Astrocyte (in vitro differentiated cells and primary cell): ENCODE measurements at regions not wholly inside any gene's neighbourhood (a gene's known extent, or its start where the extent isn't known, plus 50 kb on each side); places are given as distances from the start of the nearest gene placed in this dataset.

ENCODE experiments used
- DNase-seq: peaks from one replicate; pipeline ENCODE4 v3.0.0-alpha.2; 2010; ENCODE audit warnings: low read depth
- FAIRE-seq: peaks from 2 replicates; lab custom pipeline; 2011; peaks lifted over from hg19 to GRCh38; lab: Jason Lieb, UNC
- H2AFZ ChIP-seq: 2 replicates; pipeline ENCODE4 v1.6.0; 2012; ENCODE audit warnings: low read depth, low read length, inconsistent platforms
- H3K27ac ChIP-seq: 2 replicates; pipeline ENCODE4 v1.5.1; 2011; ENCODE audit warnings: low read depth, low read length, inconsistent platforms
- H3K27me3 ChIP-seq: 2 replicates; pipeline ENCODE4 v1.6.0; 2011; ENCODE audit warnings: low read length, inconsistent platforms; ENCODE audit not compliant: insufficient read depth
- H3K36me3 ChIP-seq: 2 replicates; pipeline ENCODE4 v1.5.1; 2011; ENCODE audit warnings: low read length, inconsistent platforms; ENCODE audit not compliant: insufficient read depth
- H3K4me1 ChIP-seq: 2 replicates; pipeline ENCODE4 v1.5.1; 2011; ENCODE audit warnings: low read length, inconsistent platforms; ENCODE audit not compliant: insufficient read depth
- H3K4me2 ChIP-seq: 2 replicates; pipeline ENCODE4 v1.6.0; 2012; ENCODE audit warnings: low read length, inconsistent platforms
- H3K4me3 ChIP-seq: 2 replicates; pipeline ENCODE4 v1.5.1; 2011; ENCODE audit warnings: low read depth, mild to moderate bottlenecking, low read length, inconsistent platforms; ENCODE audit not compliant: insufficient read depth
- H3K79me2 ChIP-seq: 2 replicates; pipeline ENCODE4 v1.6.0; 2012; ENCODE audit warnings: mild to moderate bottlenecking, low read length, inconsistent platforms; ENCODE audit not compliant: insufficient read depth
- H3K9ac ChIP-seq: 2 replicates; pipeline ENCODE4 v1.6.0; 2012; ENCODE audit warnings: mild to moderate bottlenecking, low read length, inconsistent platforms
- H3K9me3 ChIP-seq: 2 replicates; pipeline ENCODE4 v1.5.1; 2012; ENCODE audit warnings: low read depth, mild to moderate bottlenecking, low read length, inconsistent platforms; ENCODE audit not compliant: insufficient read depth
- H4K20me1 ChIP-seq: 2 replicates; pipeline ENCODE4 v1.6.0; 2012; ENCODE audit warnings: low read length, inconsistent platforms; ENCODE audit not compliant: insufficient read depth
- H3K27ac Mint-ChIP-seq: one replicate; pipeline ENCODE4 v1.8.0; 2021; ENCODE audit warnings: mild to moderate bottlenecking, mixed read lengths; ENCODE audit not compliant: unreplicated experiment
- H3K27me3 Mint-ChIP-seq: one replicate; pipeline ENCODE4 v1.8.0; 2021; ENCODE audit warnings: low read depth, mixed read lengths; ENCODE audit not compliant: unreplicated experiment
- H3K36me3 Mint-ChIP-seq: one replicate; pipeline ENCODE4 v1.8.0; 2021; ENCODE audit warnings: low read depth, mixed read lengths; ENCODE audit not compliant: unreplicated experiment
- H3K4me1 Mint-ChIP-seq: one replicate; pipeline ENCODE4 v1.8.0; 2021; ENCODE audit warnings: low read depth, mixed read lengths; ENCODE audit not compliant: unreplicated experiment
- H3K4me3 Mint-ChIP-seq: one replicate; pipeline ENCODE4 v1.8.0; 2021; ENCODE audit warnings: mild to moderate bottlenecking, moderate library complexity, mixed read lengths; ENCODE audit not compliant: unreplicated experiment
- H3K9me3 Mint-ChIP-seq: one replicate; pipeline ENCODE4 v1.8.0; 2021; ENCODE audit warnings: mild to moderate bottlenecking, mixed read lengths; ENCODE audit not compliant: unreplicated experiment
- CTCF ChIP-seq: IDR thresholded peaks from 2 replicates; pipeline ENCODE4 v1.5.1; 2011; ENCODE audit warnings: low read depth, mild to moderate bottlenecking, inconsistent platforms, low read length, moderate library complexity; ENCODE audit not compliant: insufficient read depth
- EZH2 ChIP-seq: IDR thresholded peaks from 2 replicates; pipeline ENCODE4 v1.6.1; 2012; ENCODE audit warnings: mild to moderate bottlenecking, low read length, inconsistent platforms; ENCODE audit not compliant: insufficient read depth

GRCh38 chr2:58842501-58843155 lies 601.5 kb upstream of the FANCL start:
- Histone ChIP-seq H3K36me3 (no peaks in the 10 kb centered on the region), H3K4me2 (no peak overlapping the region), H3K9ac (no peak overlapping the region), H3K4me1 (no peaks in the 10 kb centered on the region), H3K4me3 (no peak overlapping the region), H3K27me3 (no peaks in the 10 kb centered on the region), H2AFZ (no peak overlapping the region), H4K20me1 (no peaks in the 10 kb centered on the region), H3K27ac (no peak overlapping the region), H3K9me3 (no peaks in the 10 kb centered on the region), H3K79me2 (no peaks in the 10 kb centered on the region)
- no peak for FAIRE-seq
- Mint-ChIP-seq H3K27me3 (no peaks in the 10 kb centered on the region), H3K27ac (no peak overlapping the region), H3K4me1 (no peaks in the 10 kb centered on the region), H3K9me3 (no peaks in the 10 kb centered on the region), H3K36me3 (no peaks in the 10 kb centered on the region), H3K4me3 (no peak overlapping the region)
- DNase-seq, result no peak
- TF ChIP-seq CTCF, result no peak
- no peak for TF ChIP-seq EZH2

GRCh38 chr2:58834404-58834803 lies 593.3 kb upstream of the FANCL start:
- H3K27me3 ChIP-seq, result no peaks in the 10 kb centered on the region
- no peak overlapping the region for H3K4me2 ChIP-seq
- no peaks in the 10 kb centered on the region for H3K79me2 ChIP-seq
- H3K4me3 ChIP-seq, result no peak overlapping the region
- Mint-ChIP-seq H3K27ac (no peak overlapping the region), H3K9me3 (no peaks in the 10 kb centered on the region), H3K4me1 (no peaks in the 10 kb centered on the region), H3K4me3 (no peak overlapping the region), H3K27me3 (peaks cover 2% of the 10 kb centered on the region), H3K36me3 (no peaks in the 10 kb centered on the region)
- no peak for FAIRE-seq
- H3K36me3 ChIP-seq, result no peaks in the 10 kb centered on the region
- no peak for TF ChIP-seq CTCF
- TF ChIP-seq EZH2, result no peak
- no peaks in the 10 kb centered on the region for H4K20me1 ChIP-seq
- no peak overlapping the region for H2AFZ ChIP-seq
- no peak overlapping the region for H3K27ac ChIP-seq
- no peak overlapping the region for H3K9ac ChIP-seq
- DNase-seq, result peak; percentile 16
- H3K4me1 ChIP-seq, result no peaks in the 10 kb centered on the region
- peaks cover 5% of the 10 kb centered on the region for H3K9me3 ChIP-seq

GRCh38 chr2:58826795-58827194 lies 585.7 kb upstream of the FANCL start:
- Histone ChIP-seq H3K27me3 (no peaks in the 10 kb centered on the region), H3K9me3 (peaks cover 5% of the 10 kb centered on the region), H3K79me2 (no peaks in the 10 kb centered on the region), H3K4me2 (no peak overlapping the region), H4K20me1 (no peaks in the 10 kb centered on the region), H3K9ac (no peak overlapping the region), H3K36me3 (no peaks in the 10 kb centered on the region), H3K4me3 (no peak overlapping the region), H3K4me1 (no peaks in the 10 kb centered on the region), H2AFZ (no peak overlapping the region), H3K27ac (no peak overlapping the region)
- Mint-ChIP-seq H3K4me3 (no peak overlapping the region), H3K27ac (no peak overlapping the region), H3K4me1 (no peaks in the 10 kb centered on the region), H3K9me3 (peaks cover 17% of the 10 kb centered on the region), H3K36me3 (no peaks in the 10 kb centered on the region), H3K27me3 (peaks cover 2% of the 10 kb centered on the region)
- TF ChIP-seq CTCF (no peak), EZH2 (no peak)
- no peak for DNase-seq
- FAIRE-seq, result no peak
